Keratinocyte (primary cell): ENCODE measurements at regions not wholly inside any gene's neighbourhood (a gene's known extent, or its start where the extent isn't known, plus 50 kb on each side); places are given as distances from the start of the nearest gene placed in this dataset.

Source experiments
- DNase-seq: peaks from one replicate; pipeline ENCODE4 v3.0.0-alpha.2; 2011; ENCODE audit warnings: low read depth, missing footprints, low spot score
- FAIRE-seq: peaks from 2 replicates; lab custom pipeline; 2011; peaks lifted over from hg19 to GRCh38; lab: Jason Lieb, UNC
- H2AFZ ChIP-seq: 2 replicates; pipeline ENCODE4 v1.6.0; 2012; ENCODE audit warnings: low read length, control low read depth, inconsistent platforms; ENCODE audit not compliant: control insufficient read depth
- H3K27ac ChIP-seq: 2 replicates; pipeline ENCODE4 v1.5.1; 2011; ENCODE audit warnings: low read length; ENCODE audit not compliant: control insufficient read depth, insufficient read depth
- H3K27me3 ChIP-seq: 3 replicates; pipeline ENCODE4 v1.6.0; 2011; ENCODE audit warnings: low read length; ENCODE audit not compliant: control insufficient read depth, insufficient read depth; ENCODE audit errors: extremely low read depth
- H3K36me3 ChIP-seq, 2 experiments: 2 replicates in 1 of 2; 3 replicates in 1 of 2; pipeline ENCODE4 v1.5.1; 2011; ENCODE audit warnings: low read length in 2 of 2, mild to moderate bottlenecking in 1 of 2; ENCODE audit not compliant: control insufficient read depth in 2 of 2, insufficient read depth in 2 of 2; ENCODE audit errors: extremely low read depth in 1 of 2
- H3K4me1 ChIP-seq: 3 replicates; pipeline ENCODE4 v1.5.1; 2011; ENCODE audit warnings: low read length; ENCODE audit not compliant: control insufficient read depth, insufficient read depth; ENCODE audit errors: extremely low read depth
- H3K4me2 ChIP-seq: 3 replicates; pipeline ENCODE4 v1.6.0; 2011; ENCODE audit warnings: low read depth, low read length; ENCODE audit not compliant: control insufficient read depth, insufficient read depth; ENCODE audit errors: extremely low read depth
- H3K4me3 ChIP-seq, 3 experiments: fragments of 200-600 bp in 1 of 3; sonication (generic) in 1 of 3; 2 replicates in 2 of 3; 3 replicates in 1 of 3; pipeline ENCODE4 v1.5.1; 2011 to 2016; ENCODE audit warnings: low read length in 3 of 3, mild to moderate bottlenecking in 3 of 3, control low read depth in 2 of 3, inconsistent platforms in 1 of 3, low read depth in 1 of 3, mixed read lengths in 1 of 3, mixed run types in 1 of 3, moderate library complexity in 1 of 3; ENCODE audit not compliant: control insufficient read depth in 2 of 3, insufficient read depth in 2 of 3; ENCODE audit errors: extremely low read depth in 1 of 3
- H3K79me2 ChIP-seq: 2 replicates; pipeline ENCODE4 v1.6.0; 2012; ENCODE audit warnings: low read length; ENCODE audit not compliant: control insufficient read depth, insufficient read depth
- H3K9ac ChIP-seq: 3 replicates; pipeline ENCODE4 v1.6.0; 2011; ENCODE audit warnings: low read length; ENCODE audit not compliant: control insufficient read depth, insufficient read depth; ENCODE audit errors: extremely low read depth
- H3K9me1 ChIP-seq: 3 replicates; pipeline ENCODE4 v1.6.0; 2011; ENCODE audit warnings: low read length; ENCODE audit not compliant: control insufficient read depth, insufficient read depth; ENCODE audit errors: extremely low read depth
- H3K9me3 ChIP-seq: 2 replicates; pipeline ENCODE4 v1.5.1; 2012; ENCODE audit warnings: low read depth, low read length; ENCODE audit not compliant: control insufficient read depth
- H4K20me1 ChIP-seq: 3 replicates; pipeline ENCODE4 v1.6.0; 2011; ENCODE audit warnings: low read length; ENCODE audit not compliant: control insufficient read depth, insufficient read depth; ENCODE audit errors: extremely low read depth
- CTCF ChIP-seq, 3 experiments: IDR thresholded peaks in 1 of 3; conservative IDR thresholded peaks in 1 of 3; optimal IDR thresholded peaks in 1 of 3; 2 replicates in 2 of 3; 3 replicates in 1 of 3; pipeline versions ENCODE3 to v1.5.1; 2011; ENCODE audit warnings: low read length in 3 of 3, mild to moderate bottlenecking in 3 of 3, moderate library complexity in 2 of 3, control low read depth in 1 of 3, inconsistent platforms in 1 of 3; ENCODE audit not compliant: insufficient read depth in 2 of 3; ENCODE audit errors: extremely low read depth in 1 of 3
- EZH2 ChIP-seq: IDR thresholded peaks from one replicate; pipeline ENCODE4 v1.6.1; 2012; ENCODE audit warnings: inconsistent platforms, mild to moderate bottlenecking, low read length, moderate library complexity
- dilution Hi-C: fragments of 300-500 bp; cut with MboI; formaldehyde crosslinking; loops from one replicate; pipeline ENCODE4 v1.7.0; 2020; ENCODE audit warnings: low sequenced_read_pairs; ENCODE audit not compliant: extremely low pct_ligation_motif_present

- no peaks in the 10 kb centered on the region for H4K20me1 ChIP-seq
- H3K4me1 ChIP-seq = peaks cover 26% of the 10 kb centered on the region
- no peaks in the 10 kb centered on the region for H3K79me2 ChIP-seq
- no peak for TF ChIP-seq EZH2
- no peak overlapping the region for H3K27ac ChIP-seq
- H3K4me3 ChIP-seq = no peak overlapping the region
- no peak overlapping the region for H3K9ac ChIP-seq
- no peak overlapping the region for H3K4me2 ChIP-seq
- no peaks in the 10 kb centered on the region for H3K9me1 ChIP-seq
- no peak overlapping the region for H2AFZ ChIP-seq
- no peaks in the 10 kb centered on the region for H3K9me3 ChIP-seq
- H3K27me3 ChIP-seq = no peaks in the 10 kb centered on the region
- FAIRE-seq (no peak), DNase-seq (no peak)
- dilution Hi-C loops = no loop called here
- H3K36me3 ChIP-seq = no peaks in the 10 kb centered on the region
Observed at GRCh38 chr15:99478977-99479376, 86.8 kb upstream of the MEF2A start.

GRCh38 chr15:99480016-99480810, 85.6 kb upstream of the MEF2A start:
- Histone ChIP-seq H3K27ac (no peak overlapping the region), H3K27me3 (no peaks in the 10 kb centered on the region), H2AFZ (no peak overlapping the region), H3K4me1 (peaks cover 25% of the 10 kb centered on the region), H3K9me3 (no peaks in the 10 kb centered on the region), H3K9ac (no peak overlapping the region), H3K79me2 (no peaks in the 10 kb centered on the region), H3K4me2 (no peak overlapping the region), H3K9me1 (no peaks in the 10 kb centered on the region), H3K36me3 (no peaks in the 10 kb centered on the region), H3K4me3 (no peak overlapping the region), H4K20me1 (no peaks in the 10 kb centered on the region)
- no peak for FAIRE-seq
- dilution Hi-C loops = no loop called here
- TF ChIP-seq CTCF (optimal IDR thresholded peaks at IDR 0.05 in 1 of 3, IDR thresholded peaks at IDR 0.05 in 1 of 3, conservative IDR thresholded peaks at IDR 0.05 in 1 of 3; ENCODE audit: extremely low read depth in 1 of 3, insufficient read depth in 2 of 3, low read length in 3 of 3) (no peak), EZH2 (no peak)
- DNase-seq = no peak
